Esophagus muscularis mucosa (tissue), 4 donors: ENCODE measurements at regions not wholly inside any gene's neighbourhood (a gene's known extent, or its start where the extent isn't known, plus 50 kb on each side); places are given as distances from the start of the nearest gene placed in this dataset.

Experiments
- CTCF ChIP-seq, 3 experiments: fragments of 200-600 bp in 2 of 3; fragments of 450-650 bp in 1 of 3; sonication (generic) in 2 of 3; IDR thresholded peaks; one replicate each; pipeline ENCODE4 v1.5.1; 2017 to 2019; ENCODE audit warnings: antibody characterized with exemption in 3 of 3, mild to moderate bottlenecking in 2 of 3, moderate library complexity in 1 of 3
- EP300 ChIP-seq: sonication (generic); formaldehyde crosslinking; IDR thresholded peaks from one replicate; pipeline ENCODE4 v1.6.1; 2017; ENCODE audit warnings: antibody characterized with exemption
- POLR2A ChIP-seq: fragments of 450-650 bp; IDR thresholded peaks from one replicate; pipeline ENCODE4 v1.6.1; 2017; ENCODE audit warnings: antibody characterized with exemption, moderate library complexity, mild to moderate bottlenecking, low read depth
- POLR2AphosphoS5 ChIP-seq, 2 donors: sonication (generic); formaldehyde crosslinking; IDR thresholded peaks; one replicate each; pipeline ENCODE4 v1.6.1; 2017; ENCODE audit warnings: antibody characterized with exemption in 2 of 2

- no peak for TF ChIP-seq CTCF (IDR thresholded peaks at IDR 0.05)
- TF ChIP-seq POLR2AphosphoS5 (IDR thresholded peaks at IDR 0.05) = no peak
- no peak for TF ChIP-seq POLR2A
- TF ChIP-seq EP300 = no peak
Measured at GRCh38 chr13:30848332-30849027, 57.6 kb upstream of the MEDAG start.
